GM13977 (cell line): ENCODE measurements at regions not wholly inside any gene's neighbourhood (a gene's known extent, or its start where the extent isn't known, plus 50 kb on each side); places are given as distances from the start of the nearest gene placed in this dataset.

ENCODE experiments used
- DNase-seq: peaks from one replicate; pipeline ENCODE4 v3.0.0; 2012; ENCODE audit warnings: low spot score
- CTCF ChIP-seq: IDR thresholded peaks from 2 replicates; pipeline ENCODE4 v1.5.1; 2012; ENCODE audit warnings: mild to moderate bottlenecking, control low read depth; ENCODE audit not compliant: insufficient read depth; ENCODE audit errors: extremely low read depth, missing control alignments
- in situ Hi-C: fragments of 300-500 bp; cut with MboI; formaldehyde crosslinking; loops from one replicate; pipeline ENCODE4 v1.12.0; 2022; ENCODE audit warnings: low sequenced_read_pairs, low pct_unique_long_range_greater_than_20kb, mixed read lengths, inconsistent platforms; ENCODE audit not compliant: unreplicated experiment

- in situ Hi-C loops = no loop called here
- DNase-seq = no peak
- no peak for TF ChIP-seq CTCF
Measured at GRCh38 chr5:5628866-5629606, 206.6 kb downstream of the ICE1 start.

GRCh38 chr5:5626412-5626811 is 203.9 kb downstream of the ICE1 start:
- in situ Hi-C loops = no loop called here
- no peak for DNase-seq
- TF ChIP-seq CTCF = no peak

GRCh38 chr5:5625491-5625890 is 203.0 kb downstream of the ICE1 start:
- no peak for TF ChIP-seq CTCF
- DNase-seq = no peak
- in situ Hi-C loops = no loop called here

GRCh38 chr5:5623397-5623796 is 200.9 kb downstream of the ICE1 start:
- in situ Hi-C loops = no loop called here
- no peak for TF ChIP-seq CTCF
- DNase-seq = no peak

GRCh38 chr5:5622806-5623205 is 200.3 kb downstream of the ICE1 start:
- in situ Hi-C loops = no loop called here
- no peak for TF ChIP-seq CTCF
- DNase-seq = no peak

GRCh38 chr5:5619546-5619945 is 197.1 kb downstream of the ICE1 start:
- no peak for TF ChIP-seq CTCF
- in situ Hi-C loops = no loop called here
- no peak for DNase-seq

- in situ Hi-C loops = no loop called here
- no peak for DNase-seq
- TF ChIP-seq CTCF = no peak
Measured at GRCh38 chr5:5617024-5617423, 194.5 kb downstream of the ICE1 start.
